ENCODE measurements at regions not wholly inside any gene's neighbourhood (a gene's known extent, or its start where the extent isn't known, plus 50 kb on each side); places are given as distances from the start of the nearest gene placed in this dataset.

GRCh38 chr12:107998863-107999262 is 130.2 kb upstream of the WSCD2 start:
- TF ChIP-seq RAD21 (IDR thresholded peaks at IDR 0.05; ENCODE audit: low read depth) (no peak), FOXM1 (IDR thresholded peaks at IDR 0.05; ENCODE audit: borderline replicate concordance, low read depth) (no peak), REST (IDR thresholded peaks at IDR 0.05; ENCODE audit: low read depth) (no peak), EP300 (IDR thresholded peaks at IDR 0.05; ENCODE audit: borderline replicate concordance) (no peak), NFIC (IDR thresholded peaks at IDR 0.05) (no peak), CREB1 (IDR thresholded peaks at IDR 0.05; ENCODE audit: low read depth) (no peak), TAF1 (IDR thresholded peaks at IDR 0.05; ENCODE audit: low read depth) (no peak), USF1 (IDR thresholded peaks at IDR 0.05) (no peak)

All from Ishikawa (cell line).